ENCODE measurements at regions not wholly inside any gene's neighbourhood (a gene's known extent, or its start where the extent isn't known, plus 50 kb on each side); places are given as distances from the start of the nearest gene placed in this dataset.

GRCh38 chr1:201670517-201670916 is 131.6 kb downstream of the NAV1 start:
- H3K4me3 ChIP-seq (replicated peaks; ENCODE audit: insufficient read depth, low read length): no peak overlapping the region
- DNase-seq (ENCODE audit: low read depth in 1 of 2, low spot score in 1 of 2): no peak
- H3K27ac ChIP-seq (replicated peaks): no peak overlapping the region
- TF ChIP-seq POLR2AphosphoS5 (IDR thresholded peaks at IDR 0.05; ENCODE audit: low read depth) (no peak), GABPA (IDR thresholded peaks at IDR 0.05; ENCODE audit: low read depth) (no peak), CTCF (IDR thresholded peaks at IDR 0.05; ENCODE audit: insufficient read depth, low read length) (no peak), SPI1 (IDR thresholded peaks at IDR 0.05; ENCODE audit: borderline replicate concordance, low read depth) (no peak), REST (IDR thresholded peaks at IDR 0.05; ENCODE audit: insufficient replicate concordance, low read depth) (no peak)
- H3K27me3 ChIP-seq (ENCODE audit: insufficient read depth, poor library complexity, severe bottlenecking): peaks cover 2% of the 10 kb centered on the region

- Histone ChIP-seq H3K27ac (replicated peaks) (no peak overlapping the region), H3K27me3 (ENCODE audit: insufficient read depth, poor library complexity, severe bottlenecking) (peaks cover 2% of the 10 kb centered on the region), H3K4me3 (replicated peaks; ENCODE audit: insufficient read depth, low read length) (no peak overlapping the region)
- TF ChIP-seq GABPA (IDR thresholded peaks at IDR 0.05; ENCODE audit: low read depth): no peak
- no peak for TF ChIP-seq POLR2AphosphoS5 (IDR thresholded peaks at IDR 0.05; ENCODE audit: low read depth)
- no peak for TF ChIP-seq REST (IDR thresholded peaks at IDR 0.05; ENCODE audit: insufficient replicate concordance, low read depth)
- TF ChIP-seq SPI1 (IDR thresholded peaks at IDR 0.05; ENCODE audit: borderline replicate concordance, low read depth): no peak
- TF ChIP-seq CTCF (IDR thresholded peaks at IDR 0.05; ENCODE audit: insufficient read depth, low read length): no peak
- no peak for DNase-seq (ENCODE audit: low read depth in 1 of 2, low spot score in 1 of 2)
Observed at GRCh38 chr1:201672685-201673084, 133.8 kb downstream of the NAV1 start.

GRCh38 chr1:201673093-201673492 is 134.2 kb downstream of the NAV1 start:
- DNase-seq (ENCODE audit: low read depth in 1 of 2, low spot score in 1 of 2): no peak
- TF ChIP-seq GABPA (IDR thresholded peaks at IDR 0.05; ENCODE audit: low read depth): no peak
- no peak for TF ChIP-seq REST (IDR thresholded peaks at IDR 0.05; ENCODE audit: insufficient replicate concordance, low read depth)
- TF ChIP-seq POLR2AphosphoS5 (IDR thresholded peaks at IDR 0.05; ENCODE audit: low read depth): no peak
- no peak for TF ChIP-seq CTCF (IDR thresholded peaks at IDR 0.05; ENCODE audit: insufficient read depth, low read length)
- no peak for TF ChIP-seq SPI1 (IDR thresholded peaks at IDR 0.05; ENCODE audit: borderline replicate concordance, low read depth)
- Histone ChIP-seq H3K27ac (replicated peaks) (no peak overlapping the region), H3K4me3 (replicated peaks; ENCODE audit: insufficient read depth, low read length) (no peak overlapping the region), H3K27me3 (ENCODE audit: insufficient read depth, poor library complexity, severe bottlenecking) (no peaks in the 10 kb centered on the region)

Measured in HL-60 (cell line).